GM20000 (cell line): ENCODE measurements at regions not wholly inside any gene's neighbourhood (a gene's known extent, or its start where the extent isn't known, plus 50 kb on each side); places are given as distances from the start of the nearest gene placed in this dataset.
"Not testable (repeated sequence)": the region's sequence is repeated elsewhere in the genome, so short reads cannot be mapped to it uniquely, and the experiment has no call there.

ENCODE experiments used
- DNase-seq: peaks from one replicate; pipeline ENCODE4 v3.0.0; 2012; ENCODE audit warnings: low spot score
- CTCF ChIP-seq: IDR thresholded peaks from 2 replicates; pipeline ENCODE4 v1.5.1; 2012; ENCODE audit warnings: mild to moderate bottlenecking, control low read depth; ENCODE audit errors: extremely low read depth, missing control alignments

GRCh38 chr12:42915426-42915825 lies 325.9 kb upstream of the PRICKLE1 start:
- no peak for DNase-seq
- no peak for TF ChIP-seq CTCF

GRCh38 chr12:42912367-42912766 lies 322.8 kb upstream of the PRICKLE1 start:
- TF ChIP-seq CTCF = no peak
- no peak for DNase-seq

- no peak for TF ChIP-seq CTCF
- DNase-seq = no peak
Measured at GRCh38 chr12:42910656-42911055, 321.1 kb upstream of the PRICKLE1 start.

GRCh38 chr12:42908712-42909111 lies 319.2 kb upstream of the PRICKLE1 start:
- TF ChIP-seq CTCF = no peak

GRCh38 chr12:42906801-42907200 lies 317.3 kb upstream of the PRICKLE1 start:
- not testable (repeated sequence) for DNase-seq

More at GRCh38 chr12:42908712-42909111, 319.2 kb upstream of the PRICKLE1 start:
- DNase-seq = no peak

GRCh38 chr12:42905419-42905705 lies 315.8 kb upstream of the PRICKLE1 start:
- no peak for TF ChIP-seq CTCF
- DNase-seq = no peak

- DNase-seq = no peak
- no peak for TF ChIP-seq CTCF
Measured at GRCh38 chr12:42904683-42905418, 315.3 kb upstream of the PRICKLE1 start.

GRCh38 chr12:42903736-42904135 lies 314.2 kb upstream of the PRICKLE1 start:
- TF ChIP-seq CTCF = no peak
- DNase-seq = no peak
